Lung (tissue), 11 donors: ENCODE measurements at regions not wholly inside any gene's neighbourhood (a gene's known extent, or its start where the extent isn't known, plus 50 kb on each side); places are given as distances from the start of the nearest gene placed in this dataset.
"Not testable (repeated sequence)": the region's sequence is repeated elsewhere in the genome, so short reads cannot be mapped to it uniquely, and the experiment has no call there.

Experiments used
- ATAC-seq: fragments of 200-7000 bp; cut with Tn5 transposase; one replicate; pipeline ENCODE4 v1.9.1; 2020; ENCODE audit warnings: moderate number of reproducible peaks; ENCODE audit not compliant: insufficient read depth, low FRiP score
- DNase-seq, 3 donors: peaks; one replicate each; pipeline ENCODE4 v3.0.0-alpha.2; 2013 to 2017
- H3K27ac ChIP-seq, 2 donors: one replicate each; pipeline ENCODE4 v1.5.1; 2013; ENCODE audit warnings: mild to moderate bottlenecking in 2 of 2, moderate library complexity in 2 of 2, control low read depth in 1 of 2, inconsistent platforms in 1 of 2, low read depth in 1 of 2, low read length in 1 of 2
- H3K27me3 ChIP-seq, 3 donors: one replicate each; pipeline ENCODE4 v1.5.1; 2013; ENCODE audit warnings: low read length in 2 of 3; ENCODE audit not compliant: control insufficient read depth in 3 of 3, insufficient read depth in 3 of 3
- H3K36me3 ChIP-seq, 4 donors: one replicate each; pipeline ENCODE4 v1.5.1; 2013; ENCODE audit warnings: low read length in 4 of 4, mild to moderate bottlenecking in 1 of 4, moderate library complexity in 1 of 4; ENCODE audit not compliant: control insufficient read depth in 4 of 4, insufficient read depth in 4 of 4
- H3K4me1 ChIP-seq, 5 donors: one replicate each; pipeline ENCODE4 v1.5.1; 2013; ENCODE audit warnings: low read length in 5 of 5, mild to moderate bottlenecking in 2 of 5, moderate library complexity in 1 of 5; ENCODE audit not compliant: control insufficient read depth in 5 of 5, insufficient read depth in 5 of 5
- H3K4me3 ChIP-seq: one replicate; pipeline ENCODE4 v1.5.1; 2013; ENCODE audit warnings: mild to moderate bottlenecking, control low read depth, moderate library complexity
- H3K9ac ChIP-seq, 2 donors: one replicate each; pipeline ENCODE4 v1.5.1; 2013; ENCODE audit warnings: low read length in 2 of 2, control low read depth in 1 of 2; ENCODE audit not compliant: insufficient read depth in 1 of 2
- H3K9me3 ChIP-seq, 4 donors: one replicate each; pipeline ENCODE4 v1.5.1; 2013; ENCODE audit warnings: low read length in 3 of 4, mild to moderate bottlenecking in 1 of 4, moderate library complexity in 1 of 4; ENCODE audit not compliant: control insufficient read depth in 4 of 4, insufficient read depth in 3 of 4
- WGBS, 2 donors: extraction: QIAGEN DNeasy Blood & Tissue Kit; methylation state at CpG; one replicate each; pipeline ENCODE4 v1.1.7; 2013; 5-methylcytosine and 5-hydroxymethylcytosine counted together
- TF ChIP-seq, protein P1 (sequence below): IDR thresholded peaks from 2 replicates; pipeline ENCODE4 v1.5.1; 2012; ENCODE audit warnings: mild to moderate bottlenecking; ENCODE audit errors: control extremely low read depth, extremely low read depth
- donor health status: control.
- donor health status: control.
- donor health status: Bipolar disorder and iron deficiency.
- donor health status: healthy.
- donor health status: DM: yes; HTN: yes; CAD: no.

GRCh38 chr2:187024739-187025138 is 175.8 kb upstream of the ZSWIM2 start:
- Histone ChIP-seq H3K9me3 (peaks cover 0 to 8% (median 6%) of the 10 kb centered on the region in 4 donors), H3K27ac (no peak overlapping the region), H3K27me3 (no peaks in the 10 kb centered on the region), H3K36me3 (no peaks in the 10 kb centered on the region), H3K9ac (no peak overlapping the region), H3K4me3 (no peak overlapping the region), H3K4me1 (no peaks in the 10 kb centered on the region)
- TF ChIP-seq, protein P1, sequence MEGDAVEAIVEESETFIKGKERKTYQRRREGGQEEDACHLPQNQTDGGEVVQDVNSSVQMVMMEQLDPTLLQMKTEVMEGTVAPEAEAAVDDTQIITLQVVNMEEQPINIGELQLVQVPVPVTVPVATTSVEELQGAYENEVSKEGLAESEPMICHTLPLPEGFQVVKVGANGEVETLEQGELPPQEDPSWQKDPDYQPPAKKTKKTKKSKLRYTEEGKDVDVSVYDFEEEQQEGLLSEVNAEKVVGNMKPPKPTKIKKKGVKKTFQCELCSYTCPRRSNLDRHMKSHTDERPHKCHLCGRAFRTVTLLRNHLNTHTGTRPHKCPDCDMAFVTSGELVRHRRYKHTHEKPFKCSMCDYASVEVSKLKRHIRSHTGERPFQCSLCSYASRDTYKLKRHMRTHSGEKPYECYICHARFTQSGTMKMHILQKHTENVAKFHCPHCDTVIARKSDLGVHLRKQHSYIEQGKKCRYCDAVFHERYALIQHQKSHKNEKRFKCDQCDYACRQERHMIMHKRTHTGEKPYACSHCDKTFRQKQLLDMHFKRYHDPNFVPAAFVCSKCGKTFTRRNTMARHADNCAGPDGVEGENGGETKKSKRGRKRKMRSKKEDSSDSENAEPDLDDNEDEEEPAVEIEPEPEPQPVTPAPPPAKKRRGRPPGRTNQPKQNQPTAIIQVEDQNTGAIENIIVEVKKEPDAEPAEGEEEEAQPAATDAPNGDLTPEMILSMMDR = no peak
- 94 to 98% methylated on average over 4 of the region's 4 CpGs for WGBS, 2 donors
- DNase-seq (no peak), ATAC-seq (no peak)

DNA sequence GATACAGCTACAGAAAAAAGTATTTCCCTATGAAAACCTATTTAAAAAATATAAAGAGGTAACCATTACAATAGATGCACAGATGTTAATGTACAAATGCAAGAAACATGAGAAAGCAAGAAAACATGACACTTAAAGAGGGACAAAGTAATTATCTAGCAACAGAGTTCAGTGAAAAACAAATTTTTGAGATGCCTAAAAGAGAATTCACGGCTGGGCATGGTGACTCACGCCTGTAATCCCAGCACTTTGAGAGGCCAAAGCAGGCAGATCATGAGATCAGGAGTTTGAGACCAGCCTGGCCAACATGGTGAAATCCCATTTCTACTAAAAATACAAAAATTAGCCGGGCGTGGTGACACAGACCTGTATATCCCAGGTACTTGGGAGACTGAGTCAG is 175.0 kb upstream of the ZSWIM2 start:
- 93 to 95% methylated on average over 4 of the region's 4 CpGs for WGBS, 2 donors
- not testable (repeated sequence) for H3K4me1 ChIP-seq, H3K27me3 ChIP-seq, H3K27ac ChIP-seq, H3K9me3 ChIP-seq, H3K9ac ChIP-seq, DNase-seq, H3K36me3 ChIP-seq, H3K4me3 ChIP-seq, ATAC-seq

DNA sequence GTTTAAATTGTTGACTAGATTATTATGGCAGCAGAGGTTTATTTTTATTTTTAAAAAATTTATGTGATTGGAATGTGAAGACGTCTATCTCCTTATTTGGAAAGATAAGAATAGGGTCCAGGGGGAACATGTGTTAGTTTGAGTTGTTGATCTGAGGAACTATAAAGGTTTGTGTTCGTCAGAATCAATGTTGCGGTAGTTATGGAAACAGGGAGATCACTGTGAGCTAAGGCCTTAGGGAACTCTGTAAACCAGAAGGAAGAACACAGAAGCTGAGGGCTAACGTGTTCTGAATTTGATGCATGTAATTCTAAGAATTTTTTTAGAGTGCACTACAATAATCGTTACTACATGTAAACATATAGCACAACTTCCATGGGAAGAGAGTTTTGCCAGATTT is 168.5 kb upstream of the ZSWIM2 start:
- Histone ChIP-seq H3K27me3 (no peaks in the 10 kb centered on the region), H3K4me1 (no peaks in the 10 kb centered on the region), H3K36me3 (no peaks in the 10 kb centered on the region), H3K9ac (no peak overlapping the region), H3K4me3 (no peak overlapping the region), H3K9me3 (no peaks in the 10 kb centered on the region), H3K27ac (no peak overlapping the region)
- DNase-seq = no peak
- no peak for ATAC-seq
- TF ChIP-seq, protein P1 = no peak
- WGBS, 2 donors = 85 to 94% methylated on average over 5 of the region's 5 CpGs

DNA sequence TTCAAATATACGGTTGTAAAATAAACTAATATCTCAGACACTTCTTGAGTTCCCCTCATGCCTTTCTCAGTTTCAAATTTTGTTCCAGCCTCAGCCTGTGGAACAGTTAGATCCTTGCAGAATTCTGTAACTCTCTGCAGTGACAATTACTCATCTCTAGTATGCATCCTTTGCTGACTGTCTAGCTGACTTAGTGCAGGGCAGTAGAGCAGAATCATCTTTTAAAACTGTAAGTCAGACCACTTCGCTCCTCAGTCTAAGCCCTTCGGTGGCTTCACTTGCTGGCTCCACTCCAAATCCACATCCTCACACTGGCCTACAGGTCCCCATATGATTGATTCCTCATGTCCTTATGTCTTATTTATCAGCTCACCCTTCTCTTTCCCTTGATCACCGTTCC is 164.1 kb upstream of the ZSWIM2 start:
- Histone ChIP-seq H3K4me3 (no peak overlapping the region), H3K4me1 (no peaks in the 10 kb centered on the region), H3K27me3 (no peaks in the 10 kb centered on the region), H3K27ac (no peak overlapping the region), H3K9me3 (no peaks in the 10 kb centered on the region), H3K36me3 (no peaks in the 10 kb centered on the region), H3K9ac (no peak overlapping the region)
- TF ChIP-seq, protein P1 = no peak
- DNase-seq = no peak
- 58 to 63% methylated on average over 4 of the region's 4 CpGs for WGBS, 2 donors
- no peak for ATAC-seq
